GM18499 (cell line): ENCODE measurements at regions not wholly inside any gene's neighbourhood (a gene's known extent, or its start where the extent isn't known, plus 50 kb on each side); places are given as distances from the start of the nearest gene placed in this dataset.
"Not testable (repeated sequence)": the region's sequence is repeated elsewhere in the genome, so short reads cannot be mapped to it uniquely, and the experiment has no call there.

Experiments used
- ATAC-seq: cut with Tn5 transposase; IDR thresholded peaks from one replicate; pipeline ENCODE4 v1.9.1; 2021; ENCODE audit warnings: moderate number of reproducible peaks; ENCODE audit not compliant: insufficient read depth, unreplicated experiment

GRCh38 chr2:53544871-53545558 is 222.6 kb upstream of the CHAC2 start:
- ATAC-seq = no peak

GRCh38 chr2:53543083-53543482 is 224.5 kb upstream of the CHAC2 start:
- ATAC-seq = no peak

GRCh38 chr2:53536583-53537361 is 230.8 kb upstream of the CHAC2 start:
- no peak for ATAC-seq

- no peak for ATAC-seq
Measured at GRCh38 chr2:53535234-53535840, 232.3 kb upstream of the CHAC2 start.

GRCh38 chr2:53530126-53530525 is 237.5 kb upstream of the CHAC2 start:
- ATAC-seq = no peak

GRCh38 chr2:53527056-53527455 is 240.5 kb upstream of the CHAC2 start:
- ATAC-seq = no peak

GRCh38 chr2:53519918-53520841 is 247.4 kb upstream of the CHAC2 start:
- ATAC-seq = no peak

- no peak for ATAC-seq
Measured at GRCh38 chr2:53517406-53517805, 250.2 kb upstream of the CHAC2 start.

- no peak for ATAC-seq
Measured at GRCh38 chr2:53516650-53517049, 251.0 kb upstream of the CHAC2 start.

- no peak for ATAC-seq
Measured at GRCh38 chr2:53515435-53516332, 251.9 kb upstream of the CHAC2 start.

GRCh38 chr2:53513167-53513666 is 254.4 kb upstream of the CHAC2 start:
- no peak for ATAC-seq

- ATAC-seq = no peak
Measured at GRCh38 chr2:53512071-53512826, 255.4 kb upstream of the CHAC2 start.

- ATAC-seq = no peak
Measured at GRCh38 chr2:53511549-53511948, 256.1 kb upstream of the CHAC2 start.

- no peak for ATAC-seq
Measured at GRCh38 chr2:53510401-53510800, 257.2 kb upstream of the CHAC2 start.

GRCh38 chr2:53509831-53510388 is 257.7 kb upstream of the CHAC2 start:
- no peak for ATAC-seq

- no peak for ATAC-seq
Measured at GRCh38 chr2:53508667-53509066, 258.9 kb upstream of the CHAC2 start.

- ATAC-seq = not testable (repeated sequence)
Measured at GRCh38 chr2:53507070-53507469, 260.5 kb upstream of the CHAC2 start.

GRCh38 chr2:53505826-53506225 is 261.8 kb upstream of the CHAC2 start:
- no peak for ATAC-seq
